Astrocyte (in vitro differentiated cells and primary cell): ENCODE measurements at regions not wholly inside any gene's neighbourhood (a gene's known extent, or its start where the extent isn't known, plus 50 kb on each side); places are given as distances from the start of the nearest gene placed in this dataset.

ENCODE experiments used
- EZH2 ChIP-seq: IDR thresholded peaks from 2 replicates; pipeline ENCODE4 v1.6.1; 2012; ENCODE audit warnings: mild to moderate bottlenecking, low read length, inconsistent platforms; ENCODE audit not compliant: insufficient read depth
- TF ChIP-seq, protein P1 (sequence below): IDR thresholded peaks from 2 replicates; pipeline ENCODE4 v1.5.1; 2011; ENCODE audit warnings: low read depth, mild to moderate bottlenecking, inconsistent platforms, low read length, moderate library complexity; ENCODE audit not compliant: insufficient read depth

DNA sequence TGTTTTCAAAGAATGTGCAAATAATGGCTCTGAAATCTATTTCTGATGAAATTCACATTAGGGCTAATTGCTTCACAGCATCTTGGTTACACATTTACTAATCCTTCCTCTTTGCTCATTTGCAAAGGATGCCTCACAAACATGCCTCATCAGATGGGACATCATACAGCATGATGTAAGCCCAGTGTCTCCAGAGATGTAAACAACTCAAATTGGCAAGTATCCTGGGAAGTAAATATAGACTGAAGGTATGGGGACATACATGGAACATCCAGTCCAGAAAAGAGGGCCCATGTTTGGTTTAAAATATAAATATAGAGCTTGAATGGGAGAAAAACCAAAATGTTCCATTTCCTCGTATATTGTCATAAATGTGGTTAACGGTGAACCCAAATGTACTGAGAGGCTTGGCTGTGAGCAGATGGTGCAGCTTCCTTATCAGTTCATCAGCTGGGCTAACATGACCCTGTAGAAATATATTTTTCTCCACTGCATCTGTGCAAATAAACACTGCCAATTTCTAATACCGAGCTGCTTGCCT, 142.9 kb upstream of the NUDT7 start:
- TF ChIP-seq, protein P1, sequence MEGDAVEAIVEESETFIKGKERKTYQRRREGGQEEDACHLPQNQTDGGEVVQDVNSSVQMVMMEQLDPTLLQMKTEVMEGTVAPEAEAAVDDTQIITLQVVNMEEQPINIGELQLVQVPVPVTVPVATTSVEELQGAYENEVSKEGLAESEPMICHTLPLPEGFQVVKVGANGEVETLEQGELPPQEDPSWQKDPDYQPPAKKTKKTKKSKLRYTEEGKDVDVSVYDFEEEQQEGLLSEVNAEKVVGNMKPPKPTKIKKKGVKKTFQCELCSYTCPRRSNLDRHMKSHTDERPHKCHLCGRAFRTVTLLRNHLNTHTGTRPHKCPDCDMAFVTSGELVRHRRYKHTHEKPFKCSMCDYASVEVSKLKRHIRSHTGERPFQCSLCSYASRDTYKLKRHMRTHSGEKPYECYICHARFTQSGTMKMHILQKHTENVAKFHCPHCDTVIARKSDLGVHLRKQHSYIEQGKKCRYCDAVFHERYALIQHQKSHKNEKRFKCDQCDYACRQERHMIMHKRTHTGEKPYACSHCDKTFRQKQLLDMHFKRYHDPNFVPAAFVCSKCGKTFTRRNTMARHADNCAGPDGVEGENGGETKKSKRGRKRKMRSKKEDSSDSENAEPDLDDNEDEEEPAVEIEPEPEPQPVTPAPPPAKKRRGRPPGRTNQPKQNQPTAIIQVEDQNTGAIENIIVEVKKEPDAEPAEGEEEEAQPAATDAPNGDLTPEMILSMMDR = no peak
- TF ChIP-seq EZH2 = no peak
